Lower leg skin (tissue), 4 donors: ENCODE measurements at regions not wholly inside any gene's neighbourhood (a gene's known extent, or its start where the extent isn't known, plus 50 kb on each side); places are given as distances from the start of the nearest gene placed in this dataset.

Experiments used
- DNase-seq, 2 donors: peaks; one replicate each; pipeline ENCODE4 v3.0.0-alpha.2; 2019; ENCODE audit warnings: low spot score in 2 of 2
- H3K4me3 ChIP-seq: fragments of 200-600 bp; sonication (generic); 2 replicates; pipeline ENCODE4 v1.5.1; 2017; ENCODE audit warnings: mild to moderate bottlenecking, low read depth; ENCODE audit not compliant: poor library complexity, severe bottlenecking
- POLR2A ChIP-seq, 2 donors: fragments of 450-650 bp; IDR thresholded peaks; one replicate each; pipeline ENCODE4 v1.6.1; 2016 to 2017; ENCODE audit warnings: antibody characterized with exemption in 2 of 2, mild to moderate bottlenecking in 1 of 2, moderate library complexity in 1 of 2
- WGBS, 2 donors: methylation state at CpG; one replicate each; pipeline ENCODE4 v1.1.5; 2018; 5-methylcytosine and 5-hydroxymethylcytosine counted together
- intact Hi-C: fragments of 100-400 bp; cut with DNase I; formaldehyde crosslinking; loops from one replicate; pipeline ENCODE4 v1.15.0; 2023; ENCODE audit warnings: low total_unique reads
- TF ChIP-seq, protein P1 (sequence below), 3 donors: fragments of 450-650 bp; IDR thresholded peaks; one replicate each; pipeline ENCODE4 v1.5.1; 2016; ENCODE audit warnings: antibody characterized with exemption in 3 of 3, mild to moderate bottlenecking in 3 of 3, moderate library complexity in 2 of 3

DNA sequence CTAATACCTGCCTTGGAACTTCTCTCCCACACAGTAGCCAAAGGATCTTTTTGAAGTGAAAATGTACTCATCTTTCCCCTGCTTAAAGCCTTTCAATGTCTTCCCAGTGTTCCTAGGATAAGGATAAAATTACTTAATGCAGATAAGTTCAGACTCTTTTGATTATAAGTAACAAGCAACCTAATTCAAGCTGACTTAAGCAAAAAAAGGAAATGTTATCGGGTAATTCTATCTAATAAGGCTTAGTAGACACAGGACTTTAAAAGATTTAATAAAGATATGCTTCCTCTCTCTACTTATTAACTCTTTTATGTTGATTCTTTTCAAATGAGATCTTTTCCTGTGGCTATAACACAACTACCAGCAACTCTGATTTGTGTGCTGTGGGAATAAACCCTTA is 284.2 kb downstream of the OXSM start:
- WGBS, 2 donors, result 67 to 86% methylated on average over 1 of the region's 1 CpG
- DNase-seq, result no peak
- H3K4me3 ChIP-seq, result no peak overlapping the region
- intact Hi-C loops, result no loop called here
- TF ChIP-seq POLR2A (IDR thresholded peaks at IDR 0.05), result no peak
- TF ChIP-seq, protein P1, sequence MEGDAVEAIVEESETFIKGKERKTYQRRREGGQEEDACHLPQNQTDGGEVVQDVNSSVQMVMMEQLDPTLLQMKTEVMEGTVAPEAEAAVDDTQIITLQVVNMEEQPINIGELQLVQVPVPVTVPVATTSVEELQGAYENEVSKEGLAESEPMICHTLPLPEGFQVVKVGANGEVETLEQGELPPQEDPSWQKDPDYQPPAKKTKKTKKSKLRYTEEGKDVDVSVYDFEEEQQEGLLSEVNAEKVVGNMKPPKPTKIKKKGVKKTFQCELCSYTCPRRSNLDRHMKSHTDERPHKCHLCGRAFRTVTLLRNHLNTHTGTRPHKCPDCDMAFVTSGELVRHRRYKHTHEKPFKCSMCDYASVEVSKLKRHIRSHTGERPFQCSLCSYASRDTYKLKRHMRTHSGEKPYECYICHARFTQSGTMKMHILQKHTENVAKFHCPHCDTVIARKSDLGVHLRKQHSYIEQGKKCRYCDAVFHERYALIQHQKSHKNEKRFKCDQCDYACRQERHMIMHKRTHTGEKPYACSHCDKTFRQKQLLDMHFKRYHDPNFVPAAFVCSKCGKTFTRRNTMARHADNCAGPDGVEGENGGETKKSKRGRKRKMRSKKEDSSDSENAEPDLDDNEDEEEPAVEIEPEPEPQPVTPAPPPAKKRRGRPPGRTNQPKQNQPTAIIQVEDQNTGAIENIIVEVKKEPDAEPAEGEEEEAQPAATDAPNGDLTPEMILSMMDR (IDR thresholded peaks at IDR 0.05), result no peak

DNA sequence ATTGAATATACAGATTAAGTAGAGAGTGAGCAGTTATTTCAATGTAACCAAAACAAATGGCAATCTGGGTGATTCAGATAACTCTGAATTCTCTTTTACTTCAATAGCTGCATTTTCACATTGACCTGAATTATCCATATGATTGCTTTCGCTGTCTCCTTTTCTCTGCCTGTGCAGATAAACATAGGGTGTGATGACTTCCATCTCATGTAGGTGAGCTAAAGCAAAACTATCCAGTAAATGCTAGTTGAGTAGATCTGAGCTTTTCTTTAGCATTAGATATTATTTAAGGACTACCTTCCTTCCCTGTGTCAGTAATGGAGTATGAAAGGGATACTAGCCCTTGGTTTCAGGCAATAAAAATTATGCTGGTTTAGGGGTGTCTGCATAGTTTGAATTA is 288.6 kb downstream of the OXSM start:
- intact Hi-C loops, result no loop called here
- no peak for TF ChIP-seq POLR2A (IDR thresholded peaks at IDR 0.05)
- TF ChIP-seq, protein P1 (IDR thresholded peaks at IDR 0.05), result no peak
- 91 to 95% methylated on average over 1 of the region's 1 CpG for WGBS, 2 donors
- no peak for DNase-seq
- no peak overlapping the region for H3K4me3 ChIP-seq

DNA sequence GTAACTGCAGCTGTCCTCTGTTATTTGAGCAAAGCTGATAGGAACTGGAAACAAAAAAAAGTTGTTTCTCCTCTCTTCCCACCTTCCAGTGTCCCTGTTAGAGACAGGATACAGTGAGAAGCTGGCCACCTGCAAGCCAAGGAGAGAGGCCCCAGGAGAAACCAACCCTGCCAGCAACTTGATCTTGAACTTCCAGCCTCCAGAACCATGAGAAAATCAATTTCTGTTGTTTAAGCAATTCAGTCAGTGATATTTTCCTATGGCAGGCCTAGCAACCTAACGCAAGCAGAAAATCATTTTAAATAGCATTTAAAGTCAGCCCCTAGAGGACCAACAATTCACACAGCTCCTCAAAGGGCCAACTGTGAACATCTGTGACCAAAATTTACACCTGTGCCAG is 291.3 kb downstream of the OXSM start:
- no peak for DNase-seq
- no peak overlapping the region for H3K4me3 ChIP-seq
- intact Hi-C loops, result no loop called here
- 81 to 88% methylated on average over 1 of the region's 1 CpG for WGBS, 2 donors
- TF ChIP-seq, protein P1 (IDR thresholded peaks at IDR 0.05), result no peak
- no peak for TF ChIP-seq POLR2A (IDR thresholded peaks at IDR 0.05)

DNA sequence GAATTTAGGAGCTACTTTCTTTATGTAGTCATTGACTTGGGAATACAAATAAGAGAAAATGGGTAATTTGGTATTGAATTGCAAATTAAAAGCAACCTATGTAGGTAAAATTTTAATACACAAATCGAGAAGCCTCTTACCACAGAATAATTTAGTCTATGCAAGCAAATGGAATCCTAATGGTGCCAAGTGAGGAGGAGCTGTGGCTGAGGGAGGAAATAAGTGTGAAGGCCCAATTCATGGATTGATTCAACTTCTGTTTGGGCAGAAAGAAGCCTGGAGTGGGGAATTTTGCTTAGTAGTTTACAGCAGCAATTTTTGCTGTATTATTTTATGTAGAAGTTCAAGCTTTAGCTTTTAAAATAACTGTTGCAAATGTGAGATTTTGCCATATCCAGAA is 291.9 kb downstream of the OXSM start:
- no peak for TF ChIP-seq POLR2A (IDR thresholded peaks at IDR 0.05)
- TF ChIP-seq, protein P1 (IDR thresholded peaks at IDR 0.05), result no peak

DNA sequence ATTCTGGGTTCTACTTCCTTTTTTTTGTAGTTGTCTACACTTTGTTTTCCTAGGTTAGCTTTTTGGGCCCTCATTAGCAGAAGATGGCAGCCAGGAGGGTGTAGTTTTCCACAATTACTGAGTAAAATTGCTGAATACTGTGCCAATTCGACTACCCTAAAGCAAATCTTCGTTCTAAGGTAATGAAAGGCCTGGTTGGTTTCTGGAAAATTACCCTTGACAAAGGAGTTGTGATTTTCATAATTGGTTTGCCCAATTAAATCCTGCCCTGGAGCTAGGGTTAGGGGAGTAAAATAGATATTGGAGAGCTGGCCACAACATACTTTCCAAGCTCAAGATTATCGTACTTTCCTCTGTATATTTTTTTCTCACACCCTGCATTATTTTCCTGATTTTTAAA is 293.0 kb downstream of the OXSM start:
- no peak for DNase-seq
- intact Hi-C loops, result no loop called here
- no peak overlapping the region for H3K4me3 ChIP-seq
- 55 to 64% methylated on average over 3 of the region's 3 CpGs for WGBS, 2 donors
- no peak for TF ChIP-seq POLR2A (IDR thresholded peaks at IDR 0.05)
- TF ChIP-seq, protein P1 (IDR thresholded peaks at IDR 0.05), result no peak

More for the DNA sequence above, 291.9 kb downstream of the OXSM start:
- 57 to 66% methylated on average over 1 of the region's 1 CpG for WGBS, 2 donors
- intact Hi-C loops, result no loop called here
- no peak overlapping the region for H3K4me3 ChIP-seq
- no peak for DNase-seq

DNA sequence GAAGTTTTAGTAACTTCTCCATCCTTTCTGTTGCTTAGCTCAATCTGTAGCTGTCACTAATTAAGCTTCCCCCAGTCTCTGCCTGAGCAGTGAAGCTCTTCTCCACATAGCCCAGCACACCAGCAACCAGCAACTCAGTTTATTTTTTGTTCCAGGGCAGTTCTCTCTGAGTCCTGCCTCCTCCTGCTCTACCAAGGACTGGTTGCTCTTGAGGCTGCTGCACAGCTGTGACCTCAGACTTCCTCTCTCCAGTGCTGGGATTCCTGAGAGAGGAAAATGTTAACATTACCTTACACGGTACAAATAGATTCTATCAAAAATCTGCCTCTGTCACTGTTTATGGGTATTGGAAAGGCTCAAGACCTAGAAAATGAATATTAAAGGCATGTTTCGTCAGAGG is 294.7 kb downstream of the OXSM start:
- no peak overlapping the region for H3K4me3 ChIP-seq
- WGBS, 2 donors, result 47% methylated on average over 2 of the region's 2 CpGs
- no peak for DNase-seq
- intact Hi-C loops, result no loop called here
- TF ChIP-seq, protein P1 (IDR thresholded peaks at IDR 0.05), result no peak
- no peak for TF ChIP-seq POLR2A (IDR thresholded peaks at IDR 0.05)
